ENCODE measurements at regions not wholly inside any gene's neighbourhood (a gene's known extent, or its start where the extent isn't known, plus 50 kb on each side); places are given as distances from the start of the nearest gene placed in this dataset.

DNA sequence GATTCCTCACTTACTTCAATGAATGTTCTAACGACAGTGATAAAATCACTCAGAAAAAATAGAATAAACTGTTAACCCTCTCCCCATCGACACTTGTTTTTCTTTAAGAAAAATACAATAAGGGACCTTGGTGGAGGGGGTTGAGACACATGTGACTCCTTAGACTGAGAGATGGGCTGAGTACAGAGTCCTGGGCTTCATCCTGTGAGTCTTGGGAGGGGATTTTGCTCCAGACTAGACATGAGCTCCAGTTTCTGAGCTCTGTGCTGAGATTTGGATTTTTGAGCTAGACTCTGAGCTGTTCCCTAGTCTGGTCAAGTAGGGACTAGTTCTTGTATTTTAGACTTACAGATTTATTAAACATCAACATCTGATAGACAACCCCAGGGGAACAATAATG, 241.5 kb upstream of the MVB12B start:
- TF ChIP-seq, protein P1, sequence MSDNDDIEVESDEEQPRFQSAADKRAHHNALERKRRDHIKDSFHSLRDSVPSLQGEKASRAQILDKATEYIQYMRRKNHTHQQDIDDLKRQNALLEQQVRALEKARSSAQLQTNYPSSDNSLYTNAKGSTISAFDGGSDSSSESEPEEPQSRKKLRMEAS (IDR thresholded peaks at IDR 0.05): no peak
- TF ChIP-seq, protein P2, sequence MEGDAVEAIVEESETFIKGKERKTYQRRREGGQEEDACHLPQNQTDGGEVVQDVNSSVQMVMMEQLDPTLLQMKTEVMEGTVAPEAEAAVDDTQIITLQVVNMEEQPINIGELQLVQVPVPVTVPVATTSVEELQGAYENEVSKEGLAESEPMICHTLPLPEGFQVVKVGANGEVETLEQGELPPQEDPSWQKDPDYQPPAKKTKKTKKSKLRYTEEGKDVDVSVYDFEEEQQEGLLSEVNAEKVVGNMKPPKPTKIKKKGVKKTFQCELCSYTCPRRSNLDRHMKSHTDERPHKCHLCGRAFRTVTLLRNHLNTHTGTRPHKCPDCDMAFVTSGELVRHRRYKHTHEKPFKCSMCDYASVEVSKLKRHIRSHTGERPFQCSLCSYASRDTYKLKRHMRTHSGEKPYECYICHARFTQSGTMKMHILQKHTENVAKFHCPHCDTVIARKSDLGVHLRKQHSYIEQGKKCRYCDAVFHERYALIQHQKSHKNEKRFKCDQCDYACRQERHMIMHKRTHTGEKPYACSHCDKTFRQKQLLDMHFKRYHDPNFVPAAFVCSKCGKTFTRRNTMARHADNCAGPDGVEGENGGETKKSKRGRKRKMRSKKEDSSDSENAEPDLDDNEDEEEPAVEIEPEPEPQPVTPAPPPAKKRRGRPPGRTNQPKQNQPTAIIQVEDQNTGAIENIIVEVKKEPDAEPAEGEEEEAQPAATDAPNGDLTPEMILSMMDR (IDR thresholded peaks at IDR 0.05; ENCODE audit: control extremely low read depth in 1 of 3, insufficient read depth in 1 of 3, low read depth in 1 of 3, low read length in 3 of 3): no peak
- TF ChIP-seq RXRA (IDR thresholded peaks at IDR 0.05; ENCODE audit: insufficient read depth, low read depth, low read length) (no peak), KDM5A (IDR thresholded peaks at IDR 0.05; ENCODE audit: low read length) (no peak), TBP (IDR thresholded peaks at IDR 0.05; ENCODE audit: low read depth, low read length) (no peak)
